HFF-Myc (cell line): ENCODE measurements at regions not wholly inside any gene's neighbourhood (a gene's known extent, or its start where the extent isn't known, plus 50 kb on each side); places are given as distances from the start of the nearest gene placed in this dataset.

ENCODE experiments used
- DNase-seq: peaks from one replicate; pipeline ENCODE4 v3.0.0-alpha.2; 2011; ENCODE audit warnings: low read depth; ENCODE audit errors: extremely low read depth
- H3K4me3 ChIP-seq: replicated peaks from 2 replicates; pipeline ENCODE4 v1.5.1; 2011; ENCODE audit warnings: low read depth, mild to moderate bottlenecking, control low read depth, low read length
- TF ChIP-seq, protein P1 (sequence below): IDR thresholded peaks from 2 replicates; pipeline ENCODE4 v1.5.1; 2012; ENCODE audit warnings: mild to moderate bottlenecking, low read depth, low read length, control low read depth; ENCODE audit errors: missing control alignments

DNA sequence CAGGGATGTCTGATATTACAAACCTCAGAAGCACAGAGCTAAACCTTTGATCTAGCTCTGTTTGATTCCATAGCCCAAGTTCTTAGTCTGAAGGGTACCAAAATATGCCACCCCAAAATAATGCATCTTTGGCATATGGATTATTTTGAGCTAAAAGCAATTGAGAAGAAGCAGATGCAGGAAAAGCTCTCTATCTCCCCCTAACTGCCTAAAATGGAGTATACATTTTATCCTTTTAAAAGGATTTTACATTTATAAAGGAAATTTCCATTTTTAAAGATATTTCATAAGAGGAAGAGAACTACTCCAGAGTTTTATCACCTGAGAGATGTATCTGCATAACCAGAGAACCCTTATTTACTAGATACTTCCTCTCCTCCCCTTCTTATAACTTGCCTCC, 158.7 kb downstream of the ZNF674 start:
- TF ChIP-seq, protein P1, sequence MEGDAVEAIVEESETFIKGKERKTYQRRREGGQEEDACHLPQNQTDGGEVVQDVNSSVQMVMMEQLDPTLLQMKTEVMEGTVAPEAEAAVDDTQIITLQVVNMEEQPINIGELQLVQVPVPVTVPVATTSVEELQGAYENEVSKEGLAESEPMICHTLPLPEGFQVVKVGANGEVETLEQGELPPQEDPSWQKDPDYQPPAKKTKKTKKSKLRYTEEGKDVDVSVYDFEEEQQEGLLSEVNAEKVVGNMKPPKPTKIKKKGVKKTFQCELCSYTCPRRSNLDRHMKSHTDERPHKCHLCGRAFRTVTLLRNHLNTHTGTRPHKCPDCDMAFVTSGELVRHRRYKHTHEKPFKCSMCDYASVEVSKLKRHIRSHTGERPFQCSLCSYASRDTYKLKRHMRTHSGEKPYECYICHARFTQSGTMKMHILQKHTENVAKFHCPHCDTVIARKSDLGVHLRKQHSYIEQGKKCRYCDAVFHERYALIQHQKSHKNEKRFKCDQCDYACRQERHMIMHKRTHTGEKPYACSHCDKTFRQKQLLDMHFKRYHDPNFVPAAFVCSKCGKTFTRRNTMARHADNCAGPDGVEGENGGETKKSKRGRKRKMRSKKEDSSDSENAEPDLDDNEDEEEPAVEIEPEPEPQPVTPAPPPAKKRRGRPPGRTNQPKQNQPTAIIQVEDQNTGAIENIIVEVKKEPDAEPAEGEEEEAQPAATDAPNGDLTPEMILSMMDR, result peak; percentile 19

GRCh38 chrX:46383006-46383405, 162.2 kb downstream of the ZNF674 start:
- no peak for DNase-seq

More for the DNA sequence above, 158.7 kb downstream of the ZNF674 start:
- no peak overlapping the region for H3K4me3 ChIP-seq
- no peak for DNase-seq

DNA sequence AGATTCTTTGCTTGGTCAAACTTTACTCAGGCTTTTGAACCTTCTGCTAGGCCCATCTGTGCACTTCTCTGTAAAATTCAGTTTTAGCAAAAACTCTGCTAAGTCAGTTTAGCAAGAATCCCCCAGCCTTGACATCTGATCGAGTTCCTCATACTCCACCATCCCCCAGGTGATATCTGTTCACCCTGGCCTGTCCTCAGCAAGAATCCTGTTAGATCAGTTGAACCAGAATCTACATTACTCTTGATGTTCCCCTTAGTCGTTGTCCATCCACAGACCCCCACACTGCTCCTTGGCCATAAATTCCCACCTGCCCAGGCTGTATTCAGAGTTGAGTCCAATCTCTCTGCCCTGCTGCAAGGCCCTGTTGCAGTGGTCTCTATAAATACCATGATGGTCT, 162.6 kb downstream of the ZNF674 start:
- no peak overlapping the region for H3K4me3 ChIP-seq
- no peak for DNase-seq
- TF ChIP-seq, protein P1, result no peak

More at GRCh38 chrX:46383006-46383405, 162.2 kb downstream of the ZNF674 start:
- H3K4me3 ChIP-seq, result no peak overlapping the region
- TF ChIP-seq, protein P1, result no peak

DNA sequence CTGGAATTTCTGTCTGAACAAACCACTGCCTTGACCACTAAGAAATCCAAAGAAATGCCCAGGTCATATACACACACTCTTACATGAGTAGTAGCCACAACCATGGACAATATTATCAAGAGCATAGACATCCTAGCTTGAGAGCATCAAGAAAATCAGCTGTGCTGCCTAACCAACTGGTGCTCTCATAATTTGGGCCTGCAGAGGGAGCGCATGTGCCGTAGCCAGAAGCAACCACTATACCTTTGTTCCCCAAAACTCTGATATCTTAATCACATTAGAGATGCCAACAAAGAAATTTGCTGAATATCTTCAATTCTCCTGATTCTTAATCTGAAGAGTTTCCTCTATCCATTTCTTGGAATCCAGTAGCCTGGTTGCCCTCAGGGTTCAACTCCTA, 163.6 kb downstream of the ZNF674 start:
- H3K4me3 ChIP-seq, result no peak overlapping the region
- TF ChIP-seq, protein P1, result peak; percentile 20
- no peak for DNase-seq

DNA sequence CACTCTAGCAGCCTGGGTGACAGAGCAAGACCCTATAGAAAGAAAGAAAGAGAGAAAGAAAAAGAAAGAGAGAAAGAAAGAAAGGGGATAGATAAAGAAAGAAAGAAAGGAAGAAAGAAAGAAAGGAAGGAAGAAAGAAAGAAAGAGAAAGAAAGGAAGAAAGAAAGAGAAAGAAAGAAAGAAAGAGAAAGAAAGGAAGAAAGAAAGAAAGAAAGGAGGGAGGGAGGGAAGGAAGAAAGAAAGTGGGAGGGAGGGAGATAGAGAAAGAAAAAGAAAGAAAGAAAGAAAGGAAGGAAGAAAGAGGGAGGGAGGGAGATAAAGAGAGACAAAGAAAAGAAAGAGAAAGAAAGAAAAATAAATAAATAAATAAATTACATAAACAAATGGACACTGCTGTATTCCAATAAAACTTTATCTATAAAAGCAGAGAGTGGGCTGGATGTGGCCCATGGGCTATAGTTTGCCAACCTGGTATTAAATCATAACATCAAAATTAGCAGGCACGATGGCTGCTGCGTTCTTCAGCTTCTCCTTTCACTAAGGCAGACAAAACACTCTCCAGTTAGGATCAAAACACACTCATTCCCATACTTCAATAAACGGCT, 165.0 kb downstream of the ZNF674 start:
- TF ChIP-seq, protein P1, result no peak
- DNase-seq, result no peak
- no peak overlapping the region for H3K4me3 ChIP-seq

- H3K4me3 ChIP-seq, result no peak overlapping the region
- TF ChIP-seq, protein P1, result peak; percentile 32
- DNase-seq, result peak; percentile 12
Observed at GRCh38 chrX:46376246-46376885, 168.9 kb downstream of the ZNF674 start.
